Psoas muscle (tissue), 7 donors: ENCODE measurements at regions not wholly inside any gene's neighbourhood (a gene's known extent, or its start where the extent isn't known, plus 50 kb on each side); places are given as distances from the start of the nearest gene placed in this dataset.
"Not testable (repeated sequence)": the region's sequence is repeated elsewhere in the genome, so short reads cannot be mapped to it uniquely, and the experiment has no call there.

Source experiments
- ATAC-seq, 4 donors: fragments of 200-7000 bp; cut with Tn5 transposase; one replicate each; pipeline ENCODE4 v1.9.1; 2020; ENCODE audit warnings: moderate library complexity in 3 of 4, mild to moderate bottlenecking in 2 of 4
- DNase-seq, 2 donors: peaks; one replicate each; pipeline ENCODE4 v3.0.0-alpha.2; 2020
- H3K27ac ChIP-seq: fragments of 200-600 bp; one replicate; pipeline ENCODE4 v1.8.0; 2022
- H3K27me3 ChIP-seq, 3 donors: fragments of 200-600 bp in 1 of 3; one replicate each; pipeline versions ENCODE4 v1.6.1 to v1.8.0; 2013 to 2022; ENCODE audit warnings: low read length in 2 of 3, mild to moderate bottlenecking in 2 of 3, moderate library complexity in 1 of 3; ENCODE audit not compliant: insufficient read depth in 3 of 3
- H3K36me3 ChIP-seq, 2 donors: fragments of 200-600 bp in 1 of 2; one replicate each; pipeline versions ENCODE4 v1.6.1 to v1.8.0; 2013 to 2022; ENCODE audit warnings: low read depth in 1 of 2, mild to moderate bottlenecking in 1 of 2, moderate library complexity in 1 of 2; ENCODE audit not compliant: insufficient read depth in 1 of 2
- H3K4me1 ChIP-seq: fragments of 200-600 bp; one replicate; pipeline ENCODE4 v1.8.0; 2022
- H3K4me3 ChIP-seq: fragments of 200-600 bp; one replicate; pipeline ENCODE4 v1.8.0; 2022; ENCODE audit warnings: mild to moderate bottlenecking
- H3K9me3 ChIP-seq: fragments of 200-600 bp; one replicate; pipeline ENCODE4 v1.8.0; 2022
- WGBS, 3 donors: extraction: QIAGEN DNeasy Blood & Tissue Kit; methylation state at CpG; one replicate each; pipeline versions ENCODE4 v1.1.6 to v1.1.7; 2013; 5-methylcytosine and 5-hydroxymethylcytosine counted together
- intact Hi-C, 2 donors: fragments of 100-400 bp; cut with DNase I; formaldehyde crosslinking; loops; one replicate each; pipeline versions ENCODE4 v1.11.0 to v1.14.2; 2022
- TF ChIP-seq, protein P1 (sequence below): fragments of 200-600 bp; IDR thresholded peaks from one replicate; pipeline ENCODE4 v1.8.0; 2022; ENCODE audit warnings: antibody characterized with exemption
- donor health status: healthy with polysubstance abuse.
- donor health status: DM: no; HTN: no; CAD: no; lungs with moderate emphysema.
- donor health status: Bipolar disorder and iron deficiency.
- donor health status: healthy.
- donor health status: DM: yes; HTN: yes; CAD: no.
- donor health status: DM: no; HTN: no; CAD: no.
- donor health status: DM: yes; HTN: yes; CAD: no.

DNA sequence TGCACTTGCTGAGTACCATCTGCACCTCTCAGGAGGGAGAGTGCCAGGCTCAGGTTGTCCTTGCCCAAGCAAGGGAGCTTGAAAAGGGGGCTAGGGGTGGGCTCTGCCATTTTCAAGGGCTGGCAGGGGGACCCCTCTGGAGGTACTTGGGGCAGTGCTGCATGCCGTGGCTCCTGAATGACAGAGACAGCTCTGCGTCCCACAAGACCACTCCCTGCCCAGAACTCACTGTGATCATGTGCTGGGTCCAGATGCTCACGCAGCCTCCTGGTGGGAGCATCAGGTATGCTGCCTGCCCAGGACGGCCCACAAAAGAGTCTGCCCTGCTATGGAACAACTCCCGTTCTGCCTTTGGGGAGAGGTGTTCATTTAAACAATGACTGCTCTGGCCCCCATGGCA is 165.2 kb downstream of the GOLGA6L4 start:
- ATAC-seq: no peak
- peak in 1 of 2 donors; percentile 19 for DNase-seq
- Histone ChIP-seq H3K27ac (no peak overlapping the region), H3K4me1 (no peaks in the 10 kb centered on the region), H3K27me3 (no peaks in the 10 kb centered on the region), H3K36me3 (no peaks in the 10 kb centered on the region), H3K4me3 (no peak overlapping the region), H3K9me3 (no peaks in the 10 kb centered on the region)
- WGBS, 3 donors: 48 to 86% (median 79%) methylated on average over 5 of the region's 5 CpGs
- TF ChIP-seq, protein P1, sequence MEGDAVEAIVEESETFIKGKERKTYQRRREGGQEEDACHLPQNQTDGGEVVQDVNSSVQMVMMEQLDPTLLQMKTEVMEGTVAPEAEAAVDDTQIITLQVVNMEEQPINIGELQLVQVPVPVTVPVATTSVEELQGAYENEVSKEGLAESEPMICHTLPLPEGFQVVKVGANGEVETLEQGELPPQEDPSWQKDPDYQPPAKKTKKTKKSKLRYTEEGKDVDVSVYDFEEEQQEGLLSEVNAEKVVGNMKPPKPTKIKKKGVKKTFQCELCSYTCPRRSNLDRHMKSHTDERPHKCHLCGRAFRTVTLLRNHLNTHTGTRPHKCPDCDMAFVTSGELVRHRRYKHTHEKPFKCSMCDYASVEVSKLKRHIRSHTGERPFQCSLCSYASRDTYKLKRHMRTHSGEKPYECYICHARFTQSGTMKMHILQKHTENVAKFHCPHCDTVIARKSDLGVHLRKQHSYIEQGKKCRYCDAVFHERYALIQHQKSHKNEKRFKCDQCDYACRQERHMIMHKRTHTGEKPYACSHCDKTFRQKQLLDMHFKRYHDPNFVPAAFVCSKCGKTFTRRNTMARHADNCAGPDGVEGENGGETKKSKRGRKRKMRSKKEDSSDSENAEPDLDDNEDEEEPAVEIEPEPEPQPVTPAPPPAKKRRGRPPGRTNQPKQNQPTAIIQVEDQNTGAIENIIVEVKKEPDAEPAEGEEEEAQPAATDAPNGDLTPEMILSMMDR: no peak
- intact Hi-C loops: no loop called here

DNA sequence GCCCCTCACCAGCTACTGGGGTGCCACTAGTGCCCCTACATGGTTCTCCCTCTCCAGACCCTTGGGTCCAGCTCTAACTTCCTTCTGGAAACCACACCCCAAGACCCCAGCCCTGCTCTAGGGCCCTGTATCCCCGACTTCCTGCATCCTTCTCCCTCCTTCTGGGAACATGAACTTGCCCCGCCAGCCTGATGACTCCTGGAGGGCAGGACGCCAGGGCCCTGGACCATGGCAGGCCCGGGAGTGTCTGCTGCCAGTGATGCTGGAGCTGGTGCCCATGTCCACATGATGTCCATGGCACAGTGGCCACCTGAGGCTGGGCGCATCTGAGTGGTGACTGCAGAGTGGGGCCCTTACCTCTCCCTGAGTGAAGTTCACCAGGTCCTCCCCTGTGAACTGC is 165.9 kb downstream of the GOLGA6L4 start:
- H3K27me3 ChIP-seq, H3K9me3 ChIP-seq, ATAC-seq, H3K36me3 ChIP-seq, intact Hi-C loops, H3K27ac ChIP-seq, H3K4me3 ChIP-seq, H3K4me1 ChIP-seq: not testable (repeated sequence)
- 76 to 81% (median 81%) methylated on average over 4 to 5 of the region's 5 CpGs for WGBS, 3 donors
- DNase-seq: peak in 1 of 2 donors; percentile 43

DNA sequence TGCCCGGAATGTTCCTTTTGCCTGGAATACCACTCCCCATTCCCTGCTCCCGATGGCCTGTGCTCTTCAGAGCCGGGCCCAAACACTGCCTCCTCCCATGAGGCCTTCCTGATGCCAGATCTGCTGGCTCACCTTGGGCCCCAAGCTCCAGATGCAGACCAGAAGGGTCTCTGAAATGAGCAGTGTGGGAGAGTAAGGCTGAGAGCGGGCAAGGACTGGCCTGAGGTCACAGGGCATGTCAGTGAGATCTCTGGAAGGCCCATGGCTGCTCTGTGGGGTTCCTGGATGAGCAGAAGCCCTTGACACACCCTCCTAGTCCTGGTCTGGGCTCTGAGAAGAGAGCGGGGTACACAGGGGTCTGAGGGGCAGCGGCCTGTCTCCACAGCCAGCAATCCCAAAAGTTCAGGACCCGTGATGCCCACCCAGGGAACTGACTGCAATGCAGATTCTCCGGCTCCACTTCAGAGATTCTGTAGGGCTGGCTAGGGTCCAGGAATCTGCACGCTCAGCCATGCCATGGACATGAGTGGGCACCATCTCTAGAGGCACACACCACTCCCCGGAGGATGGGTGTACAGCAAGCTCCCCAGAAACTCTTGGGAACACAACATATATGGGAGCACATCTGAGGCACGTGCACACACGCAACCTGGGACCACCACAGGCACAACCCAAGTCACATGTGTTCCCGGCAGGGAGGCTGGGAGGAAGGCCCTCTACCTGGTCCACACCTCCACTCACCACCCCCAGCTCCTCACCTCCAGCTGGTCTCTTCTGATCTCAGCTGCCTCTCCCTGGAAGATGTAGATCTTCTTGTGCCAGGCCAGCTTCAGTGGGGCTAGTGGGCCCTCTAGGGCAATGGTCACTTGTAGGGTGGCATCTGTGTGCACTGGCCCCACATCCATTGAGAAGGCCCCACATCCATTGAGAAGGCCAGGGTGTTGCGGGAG is 166.6 kb downstream of the GOLGA6L4 start:
- WGBS, 3 donors: 91 to 93% (median 93%) methylated on average over 12 to 13 of the region's 14 CpGs
- H3K9me3 ChIP-seq, H3K4me3 ChIP-seq, H3K36me3 ChIP-seq, H3K27me3 ChIP-seq, H3K4me1 ChIP-seq, H3K27ac ChIP-seq, intact Hi-C loops, ATAC-seq: not testable (repeated sequence)
- peak in 1 of 2 donors; percentile 16 for DNase-seq

GRCh38 chr15:84402856-84403608 is 167.5 kb downstream of the GOLGA6L4 start:
- no peak for ATAC-seq
- peak in 1 of 2 donors; percentile 31 for DNase-seq

DNA sequence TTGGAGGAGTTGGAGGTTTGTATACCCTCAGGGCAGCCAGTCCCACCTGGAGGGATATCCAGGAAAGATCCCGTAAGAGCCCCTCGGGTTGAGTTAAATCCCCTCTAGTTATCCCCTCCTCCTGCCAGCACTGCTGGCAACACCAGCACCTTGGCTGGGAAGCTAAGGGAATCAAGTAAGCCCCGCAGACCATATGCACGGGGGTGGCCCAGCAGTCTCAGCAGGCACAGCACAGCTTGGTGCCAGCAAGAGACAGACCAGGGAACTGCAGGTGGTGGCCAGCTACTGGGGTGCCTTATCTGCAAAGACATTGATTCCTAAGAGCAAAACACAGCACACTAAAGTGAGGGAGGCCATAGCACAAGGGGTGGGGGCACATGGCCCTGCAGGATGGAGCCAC is 173.8 kb downstream of the GOLGA6L4 start:
- H3K27me3 ChIP-seq, H3K27ac ChIP-seq, H3K4me3 ChIP-seq, intact Hi-C loops, H3K9me3 ChIP-seq, H3K36me3 ChIP-seq, H3K4me1 ChIP-seq, DNase-seq, ATAC-seq: not testable (repeated sequence)
- WGBS, 3 donors: 77 to 81% methylated on average over 2 of the region's 4 CpGs; no CpG with 5 or more reads in 1 of the 3 donors

More at GRCh38 chr15:84402856-84403608, 167.5 kb downstream of the GOLGA6L4 start:
- no peaks in the 10 kb centered on the region for H3K27me3 ChIP-seq
- intact Hi-C loops: no loop called here
- H3K4me1 ChIP-seq: no peaks in the 10 kb centered on the region
- H3K4me3 ChIP-seq: no peak overlapping the region
- no peak overlapping the region for H3K27ac ChIP-seq
- H3K36me3 ChIP-seq: no peaks in the 10 kb centered on the region
- no peaks in the 10 kb centered on the region for H3K9me3 ChIP-seq
- 89 to 93% (median 89%) methylated on average over 21 of the region's 21 CpGs for WGBS, 3 donors
- TF ChIP-seq, protein P1: no peak

GRCh38 chr15:84421513-84422181 is 179.2 kb upstream of the ZSCAN2 start:
- WGBS, 3 donors: 0% methylated on average over 5 of the region's 55 CpGs
- H3K27ac ChIP-seq, intact Hi-C loops: not testable (repeated sequence)

DNA sequence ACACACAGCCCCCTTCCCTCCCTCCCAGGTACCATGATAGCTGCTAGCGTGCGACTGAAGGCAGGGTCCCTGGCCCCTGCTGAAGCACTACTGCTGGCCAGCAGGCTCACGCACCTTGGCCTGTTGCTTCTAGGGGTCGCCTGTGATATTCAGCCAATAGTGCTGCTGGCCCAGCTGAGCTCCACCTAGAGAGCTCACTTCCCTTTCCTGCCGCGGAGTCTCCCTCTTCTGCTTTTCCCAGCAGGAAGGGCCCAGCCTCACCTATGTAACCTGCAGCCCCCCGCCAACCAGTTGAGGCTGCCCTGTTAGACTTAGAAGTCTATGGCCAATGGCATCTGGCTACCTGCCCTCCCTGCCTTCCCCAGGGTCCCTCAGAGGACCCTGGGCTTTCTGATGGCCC is 175.5 kb upstream of the ZSCAN2 start:
- H3K27ac ChIP-seq, intact Hi-C loops, H3K9me3 ChIP-seq, H3K4me1 ChIP-seq, H3K4me3 ChIP-seq, H3K36me3 ChIP-seq, ATAC-seq, H3K27me3 ChIP-seq, DNase-seq: not testable (repeated sequence)
- WGBS, 3 donors: 83 to 100% (median 96%) methylated on average over 1 to 5 of the region's 7 CpGs

More at GRCh38 chr15:84421513-84422181, 179.2 kb upstream of the ZSCAN2 start:
- not testable (repeated sequence) for ATAC-seq, H3K9me3 ChIP-seq, H3K27me3 ChIP-seq, H3K4me1 ChIP-seq, H3K36me3 ChIP-seq
- peak in 1 of 2 donors; percentile 17 for DNase-seq
- H3K4me3 ChIP-seq: peak overlapping the region; percentile 51

DNA sequence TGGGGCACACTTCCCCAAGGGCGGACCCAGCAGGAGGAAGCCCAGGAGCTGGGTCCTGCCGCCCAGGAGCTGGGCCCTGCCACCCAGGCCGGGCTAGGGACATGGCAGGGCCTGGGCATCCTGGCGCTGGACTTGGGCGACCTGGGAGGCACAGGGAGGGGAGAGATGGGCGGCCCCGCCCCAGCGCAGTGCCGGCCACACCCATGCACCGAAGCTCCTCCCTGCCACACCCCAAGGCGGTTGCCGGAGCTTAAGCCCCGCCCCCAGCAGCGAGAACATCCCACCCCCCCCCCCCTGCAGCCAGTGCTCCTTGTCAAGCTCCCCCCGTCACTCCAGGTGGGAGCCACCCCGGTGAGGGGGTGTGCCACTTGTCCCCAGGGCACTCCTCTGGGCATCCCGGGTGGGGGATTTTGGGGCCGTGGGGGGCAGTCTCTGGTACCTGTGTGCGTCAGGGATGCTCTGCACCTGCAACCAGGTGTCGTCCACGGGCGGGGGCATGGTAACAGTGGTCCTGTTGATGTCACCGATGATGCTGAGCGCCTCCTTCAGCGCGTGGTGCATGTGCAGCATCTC is 127.4 kb upstream of the ZSCAN2 start:
- H3K36me3 ChIP-seq, intact Hi-C loops, H3K27ac ChIP-seq, H3K27me3 ChIP-seq, ATAC-seq, H3K4me1 ChIP-seq, H3K9me3 ChIP-seq, DNase-seq, H3K4me3 ChIP-seq: not testable (repeated sequence)
- WGBS, 3 donors: no CpG with 5 or more reads among the region's 26 CpGs
